HL-60 (cell line): ENCODE measurements at regions not wholly inside any gene's neighbourhood (a gene's known extent, or its start where the extent isn't known, plus 50 kb on each side); places are given as distances from the start of the nearest gene placed in this dataset.

Source experiments
- CTCF ChIP-seq: IDR thresholded peaks from one replicate; pipeline ENCODE4 v1.5.1; 2011; ENCODE audit warnings: low read length, control low read depth, inconsistent platforms; ENCODE audit not compliant: insufficient read depth
- GABPA ChIP-seq: IDR thresholded peaks from 2 replicates; pipeline ENCODE4 v1.6.1; 2012; ENCODE audit warnings: low read depth
- POLR2AphosphoS5 ChIP-seq: IDR thresholded peaks from 2 replicates; pipeline ENCODE4 v1.6.1; 2012; ENCODE audit warnings: low read depth
- REST ChIP-seq: IDR thresholded peaks from 2 replicates; pipeline ENCODE4 v1.6.1; 2012; ENCODE audit warnings: low read depth; ENCODE audit not compliant: insufficient replicate concordance
- SPI1 ChIP-seq: IDR thresholded peaks from 2 replicates; pipeline ENCODE4 v1.6.1; 2012; ENCODE audit warnings: low read depth, mild to moderate bottlenecking, borderline replicate concordance

- TF ChIP-seq CTCF (no peak), POLR2AphosphoS5 (no peak), GABPA (no peak), SPI1 (no peak), REST (no peak)
Measured at GRCh38 chr17:34710226-34710625, 130.8 kb downstream of the TMEM132E start.
